GM12892 (cell line): ENCODE measurements at regions not wholly inside any gene's neighbourhood (a gene's known extent, or its start where the extent isn't known, plus 50 kb on each side); places are given as distances from the start of the nearest gene placed in this dataset.

ENCODE experiments used
- POLR2A ChIP-seq: IDR thresholded peaks from 2 replicates; pipeline ENCODE4 v1.6.1; 2011; ENCODE audit warnings: low read depth, low read length, control low read depth
- POLR2AphosphoS5 ChIP-seq: IDR thresholded peaks from 2 replicates; pipeline ENCODE4 v1.6.1; 2011; ENCODE audit warnings: low read depth, low read length, control low read depth

GRCh38 chr9:11045589-11045988 is 432.8 kb upstream of the PTPRD start:
- TF ChIP-seq POLR2A (no peak), POLR2AphosphoS5 (no peak)
